Dedifferentiated amniotic fluid mesenchymal stem cell (primary cell): ENCODE measurements at regions not wholly inside any gene's neighbourhood (a gene's known extent, or its start where the extent isn't known, plus 50 kb on each side); places are given as distances from the start of the nearest gene placed in this dataset.

Source experiments
- DNase-seq: peaks from one replicate; pipeline ENCODE4 v3.0.0-alpha.2; 2016; ENCODE audit errors: extremely low spot score

- DNase-seq = no peak
These were observed 61.6 kb upstream of the HS6ST1 start for GRCh38 chr2:128380061-128380889.

- DNase-seq = no peak
These were observed 62.6 kb upstream of the HS6ST1 start for GRCh38 chr2:128380961-128381938.

- no peak for DNase-seq
These were observed 65.8 kb upstream of the HS6ST1 start for GRCh38 chr2:128384446-128384845.

- DNase-seq = no peak
These were observed 66.3 kb upstream of the HS6ST1 start for GRCh38 chr2:128384956-128385355.

- DNase-seq = no peak
These were observed 66.7 kb upstream of the HS6ST1 start for GRCh38 chr2:128385365-128385764.

- no peak for DNase-seq
These were observed 67.4 kb upstream of the HS6ST1 start for GRCh38 chr2:128386066-128386465.

- DNase-seq = no peak
These were observed 69.9 kb upstream of the HS6ST1 start for GRCh38 chr2:128388499-128388941.

GRCh38 chr2:128389388-128390086 lies 70.9 kb upstream of the HS6ST1 start:
- no peak for DNase-seq

- no peak for DNase-seq
These were observed 71.8 kb upstream of the HS6ST1 start for GRCh38 chr2:128390256-128390990.

GRCh38 chr2:128390991-128391630 lies 72.4 kb upstream of the HS6ST1 start:
- no peak for DNase-seq

GRCh38 chr2:128391679-128392078 lies 73.0 kb upstream of the HS6ST1 start:
- no peak for DNase-seq

- DNase-seq = no peak
These were observed 73.5 kb upstream of the HS6ST1 start for GRCh38 chr2:128392207-128392606.

- no peak for DNase-seq
These were observed 75.5 kb upstream of the HS6ST1 start for GRCh38 chr2:128394007-128394730.

- no peak for DNase-seq
These were observed 76.5 kb upstream of the HS6ST1 start for GRCh38 chr2:128395196-128395595.

- DNase-seq = no peak
These were observed 77.2 kb upstream of the HS6ST1 start for GRCh38 chr2:128395640-128396499.

- DNase-seq = no peak
These were observed 77.8 kb upstream of the HS6ST1 start for GRCh38 chr2:128396500-128396891.

- no peak for DNase-seq
These were observed 78.3 kb upstream of the HS6ST1 start for GRCh38 chr2:128396946-128397345.

GRCh38 chr2:128399256-128399655 lies 80.6 kb upstream of the HS6ST1 start:
- no peak for DNase-seq

GRCh38 chr2:128399690-128400291 lies 81.1 kb upstream of the HS6ST1 start:
- DNase-seq = no peak
